ENCODE measurements at regions not wholly inside any gene's neighbourhood (a gene's known extent, or its start where the extent isn't known, plus 50 kb on each side); places are given as distances from the start of the nearest gene placed in this dataset.

DNA sequence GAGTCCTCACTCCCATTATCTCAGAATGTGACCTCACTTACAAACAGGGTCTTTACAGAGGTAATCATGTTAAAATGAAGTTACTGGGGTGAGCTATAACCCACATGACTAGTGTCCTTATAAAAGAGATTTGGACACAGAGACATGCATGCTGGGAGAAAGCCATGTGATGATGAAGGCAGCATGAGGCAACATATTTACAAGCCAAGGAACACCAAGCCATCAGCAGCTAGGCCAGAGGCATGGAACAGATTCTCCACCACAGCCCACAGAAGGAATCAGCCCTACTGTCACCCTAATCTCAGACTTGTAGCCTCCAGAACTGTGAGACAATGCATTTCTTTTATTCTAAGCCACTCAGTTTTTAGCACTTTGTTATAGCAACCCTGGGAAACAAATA is 171.9 kb downstream of the EN1 start:
- H3K36me3 ChIP-seq (ENCODE audit: control insufficient read depth in 4 of 4, insufficient read depth in 3 of 4, low read depth in 1 of 4, low read length in 3 of 4) = no peaks in the 10 kb centered on the region
- no peaks in the 10 kb centered on the region for H3K27me3 ChIP-seq (ENCODE audit: control insufficient read depth in 4 of 4, insufficient read depth in 4 of 4, low read length in 3 of 4)
- no peak for TF ChIP-seq GABPA (IDR thresholded peaks at IDR 0.05 in 1 of 2, conservative IDR thresholded peaks at IDR 0.05 in 1 of 2)
- TF ChIP-seq, protein P1, sequence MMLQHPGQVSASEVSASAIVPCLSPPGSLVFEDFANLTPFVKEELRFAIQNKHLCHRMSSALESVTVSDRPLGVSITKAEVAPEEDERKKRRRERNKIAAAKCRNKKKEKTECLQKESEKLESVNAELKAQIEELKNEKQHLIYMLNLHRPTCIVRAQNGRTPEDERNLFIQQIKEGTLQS (IDR thresholded peaks at IDR 0.05) = no peak
- H3K9ac ChIP-seq (ENCODE audit: low read depth in 1 of 2, low read length in 2 of 2) = no peak overlapping the region
- H3K27ac ChIP-seq (ENCODE audit: low read depth in 1 of 2, low read length in 2 of 2) = no peak overlapping the region
- H3K4me3 ChIP-seq (ENCODE audit: low read depth in 1 of 3, low read length in 3 of 3) = no peak overlapping the region
- DNase-seq (ENCODE audit: low spot score) = no peak
- no peaks in the 10 kb centered on the region for H3K9me3 ChIP-seq (ENCODE audit: control insufficient read depth in 4 of 4, low read length in 3 of 4)
- no peaks in the 10 kb centered on the region for H3K4me1 ChIP-seq (ENCODE audit: control insufficient read depth in 4 of 4, insufficient read depth in 4 of 4, low read length in 3 of 4)

DNA sequence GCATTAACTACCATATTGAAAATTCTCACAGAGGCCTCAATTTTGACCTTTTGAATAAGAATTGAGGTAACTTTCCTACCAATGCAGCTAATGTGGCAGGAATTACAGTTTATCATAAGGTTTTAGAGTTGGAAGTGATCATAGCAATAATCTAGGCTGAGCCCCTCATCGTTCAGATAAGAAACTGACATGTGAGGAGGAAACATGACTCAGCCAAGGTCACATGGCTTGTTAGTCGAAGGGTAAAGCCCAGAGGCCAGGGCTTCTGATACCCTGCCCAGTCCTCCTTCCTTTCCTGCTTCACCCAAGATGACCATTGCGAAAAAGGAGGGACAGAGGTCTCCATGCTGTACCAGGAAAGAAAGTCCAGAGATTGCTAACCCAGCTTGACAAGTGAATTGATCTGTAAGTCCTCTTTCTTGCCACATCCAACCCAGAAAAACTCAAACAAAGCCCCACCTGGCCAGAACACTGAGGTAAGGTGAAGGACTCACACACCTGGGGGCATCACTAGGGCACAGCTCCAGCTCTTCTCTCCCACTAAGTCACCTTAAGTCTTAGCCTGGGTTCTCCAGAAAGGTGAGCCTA is 174.8 kb downstream of the EN1 start:
- H3K27ac ChIP-seq (ENCODE audit: low read depth in 1 of 2, low read length in 2 of 2) = no peak overlapping the region

DNA sequence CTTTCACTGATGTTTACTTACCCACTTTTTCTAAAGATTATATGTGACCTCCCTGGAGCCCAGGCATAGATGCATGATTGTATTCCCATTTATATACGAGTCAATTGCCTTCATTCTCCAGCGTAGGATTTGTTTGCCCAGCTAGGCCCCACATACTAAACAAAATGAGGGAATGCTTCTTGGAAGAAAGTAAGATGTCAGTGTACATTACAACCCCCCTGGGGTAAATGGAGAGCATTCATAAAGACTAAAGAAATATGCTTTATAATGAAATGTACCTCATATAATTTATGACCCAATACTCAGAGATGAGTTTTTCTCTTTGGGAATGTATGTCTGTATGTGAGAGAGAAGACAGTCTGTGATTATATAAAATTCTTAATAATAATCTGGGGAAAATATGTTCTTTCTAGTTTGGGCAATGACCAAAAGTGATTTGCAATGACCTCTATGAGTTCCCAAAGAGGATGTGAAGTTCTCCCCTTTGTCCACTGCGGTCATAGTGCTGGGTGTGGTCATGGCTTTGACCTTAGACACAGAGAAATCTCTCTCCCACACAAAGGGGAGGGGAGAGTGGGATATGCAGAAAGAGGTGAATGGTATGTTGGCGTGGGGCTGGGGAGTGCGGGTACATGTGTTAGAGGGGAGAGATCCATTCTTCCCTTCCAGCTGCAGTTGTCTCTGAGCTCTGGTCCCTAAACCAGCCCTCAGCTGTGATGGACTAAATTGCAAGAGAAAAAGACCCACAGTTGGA is 175.6 kb downstream of the EN1 start:
- no peak for DNase-seq (ENCODE audit: low spot score)
- Histone ChIP-seq H3K9ac (ENCODE audit: low read depth in 1 of 2, low read length in 2 of 2) (no peak overlapping the region), H3K27me3 (ENCODE audit: control insufficient read depth in 4 of 4, insufficient read depth in 4 of 4, low read length in 3 of 4) (no peaks in the 10 kb centered on the region), H3K27ac (ENCODE audit: low read depth in 1 of 2, low read length in 2 of 2) (no peak overlapping the region), H3K4me1 (ENCODE audit: control insufficient read depth in 4 of 4, insufficient read depth in 4 of 4, low read length in 3 of 4) (no peaks in the 10 kb centered on the region), H3K36me3 (ENCODE audit: control insufficient read depth in 4 of 4, insufficient read depth in 3 of 4, low read depth in 1 of 4, low read length in 3 of 4) (no peaks in the 10 kb centered on the region), H3K9me3 (ENCODE audit: control insufficient read depth in 4 of 4, low read length in 3 of 4) (no peaks in the 10 kb centered on the region), H3K4me3 (ENCODE audit: low read depth in 1 of 3, low read length in 3 of 3) (no peak overlapping the region)
- WGBS = 92% methylated on average over 5 of the region's 5 CpGs
- TF ChIP-seq, protein P2, sequence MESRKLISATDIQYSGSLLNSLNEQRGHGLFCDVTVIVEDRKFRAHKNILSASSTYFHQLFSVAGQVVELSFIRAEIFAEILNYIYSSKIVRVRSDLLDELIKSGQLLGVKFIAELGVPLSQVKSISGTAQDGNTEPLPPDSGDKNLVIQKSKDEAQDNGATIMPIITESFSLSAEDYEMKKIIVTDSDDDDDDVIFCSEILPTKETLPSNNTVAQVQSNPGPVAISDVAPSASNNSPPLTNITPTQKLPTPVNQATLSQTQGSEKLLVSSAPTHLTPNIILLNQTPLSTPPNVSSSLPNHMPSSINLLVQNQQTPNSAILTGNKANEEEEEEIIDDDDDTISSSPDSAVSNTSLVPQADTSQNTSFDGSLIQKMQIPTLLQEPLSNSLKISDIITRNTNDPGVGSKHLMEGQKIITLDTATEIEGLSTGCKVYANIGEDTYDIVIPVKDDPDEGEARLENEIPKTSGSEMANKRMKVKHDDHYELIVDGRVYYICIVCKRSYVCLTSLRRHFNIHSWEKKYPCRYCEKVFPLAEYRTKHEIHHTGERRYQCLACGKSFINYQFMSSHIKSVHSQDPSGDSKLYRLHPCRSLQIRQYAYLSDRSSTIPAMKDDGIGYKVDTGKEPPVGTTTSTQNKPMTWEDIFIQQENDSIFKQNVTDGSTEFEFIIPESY (IDR thresholded peaks at IDR 0.05) = no peak
- TF ChIP-seq RAD21 (IDR thresholded peaks at IDR 0.05) (no peak), EGR1 (IDR thresholded peaks at IDR 0.05; ENCODE audit: low read depth in 2 of 2) (no peak), FOXA1 (IDR thresholded peaks at IDR 0.05) (no peak), GABPA (IDR thresholded peaks at IDR 0.05 in 1 of 2, conservative IDR thresholded peaks at IDR 0.05 in 1 of 2) (no peak)
- TF ChIP-seq, protein P3, sequence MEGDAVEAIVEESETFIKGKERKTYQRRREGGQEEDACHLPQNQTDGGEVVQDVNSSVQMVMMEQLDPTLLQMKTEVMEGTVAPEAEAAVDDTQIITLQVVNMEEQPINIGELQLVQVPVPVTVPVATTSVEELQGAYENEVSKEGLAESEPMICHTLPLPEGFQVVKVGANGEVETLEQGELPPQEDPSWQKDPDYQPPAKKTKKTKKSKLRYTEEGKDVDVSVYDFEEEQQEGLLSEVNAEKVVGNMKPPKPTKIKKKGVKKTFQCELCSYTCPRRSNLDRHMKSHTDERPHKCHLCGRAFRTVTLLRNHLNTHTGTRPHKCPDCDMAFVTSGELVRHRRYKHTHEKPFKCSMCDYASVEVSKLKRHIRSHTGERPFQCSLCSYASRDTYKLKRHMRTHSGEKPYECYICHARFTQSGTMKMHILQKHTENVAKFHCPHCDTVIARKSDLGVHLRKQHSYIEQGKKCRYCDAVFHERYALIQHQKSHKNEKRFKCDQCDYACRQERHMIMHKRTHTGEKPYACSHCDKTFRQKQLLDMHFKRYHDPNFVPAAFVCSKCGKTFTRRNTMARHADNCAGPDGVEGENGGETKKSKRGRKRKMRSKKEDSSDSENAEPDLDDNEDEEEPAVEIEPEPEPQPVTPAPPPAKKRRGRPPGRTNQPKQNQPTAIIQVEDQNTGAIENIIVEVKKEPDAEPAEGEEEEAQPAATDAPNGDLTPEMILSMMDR (IDR thresholded peaks at IDR 0.05; ENCODE audit: low read depth, low read length, missing input control) = no peak
- TF ChIP-seq, protein P4, sequence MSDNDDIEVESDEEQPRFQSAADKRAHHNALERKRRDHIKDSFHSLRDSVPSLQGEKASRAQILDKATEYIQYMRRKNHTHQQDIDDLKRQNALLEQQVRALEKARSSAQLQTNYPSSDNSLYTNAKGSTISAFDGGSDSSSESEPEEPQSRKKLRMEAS (IDR thresholded peaks at IDR 0.05) = no peak

More for the DNA sequence above, 174.8 kb downstream of the EN1 start:
- Histone ChIP-seq H3K4me3 (ENCODE audit: low read depth in 1 of 3, low read length in 3 of 3) (no peak overlapping the region), H3K9ac (ENCODE audit: low read depth in 1 of 2, low read length in 2 of 2) (no peak overlapping the region), H3K27me3 (ENCODE audit: control insufficient read depth in 4 of 4, insufficient read depth in 4 of 4, low read length in 3 of 4) (no peaks in the 10 kb centered on the region), H3K4me1 (ENCODE audit: control insufficient read depth in 4 of 4, insufficient read depth in 4 of 4, low read length in 3 of 4) (no peaks in the 10 kb centered on the region), H3K36me3 (ENCODE audit: control insufficient read depth in 4 of 4, insufficient read depth in 3 of 4, low read depth in 1 of 4, low read length in 3 of 4) (no peaks in the 10 kb centered on the region), H3K9me3 (ENCODE audit: control insufficient read depth in 4 of 4, low read length in 3 of 4) (no peaks in the 10 kb centered on the region)
- 60% methylated on average over 3 of the region's 3 CpGs for WGBS
- no peak for DNase-seq (ENCODE audit: low spot score)
- TF ChIP-seq HNF4G (IDR thresholded peaks at IDR 0.05) (no peak), EGR1 (IDR thresholded peaks at IDR 0.05; ENCODE audit: low read depth in 2 of 2) (no peak), JUND (IDR thresholded peaks at IDR 0.05) (no peak), YY1 (IDR thresholded peaks at IDR 0.05) (no peak), HNF4A (conservative IDR thresholded peaks at IDR 0.05) (no peak), RAD21 (IDR thresholded peaks at IDR 0.05) (no peak), NR2F2 (IDR thresholded peaks at IDR 0.05) (no peak)
- TF ChIP-seq, protein P3 (IDR thresholded peaks at IDR 0.05; ENCODE audit: low read depth, low read length, missing input control) = no peak
- TF ChIP-seq, protein P2 (IDR thresholded peaks at IDR 0.05) = no peak
- TF ChIP-seq, protein P4 (IDR thresholded peaks at IDR 0.05) = no peak

All from liver (tissue), 8 donors.